ENCODE measurements at regions not wholly inside any gene's neighbourhood (a gene's known extent, or its start where the extent isn't known, plus 50 kb on each side); places are given as distances from the start of the nearest gene placed in this dataset.

GRCh38 chr7:10704653-10705052, 269.0 kb upstream of the PHF14 start:
- TF ChIP-seq EZH2phosphoT487 (IDR thresholded peaks at IDR 0.05) (no peak), CTCF (IDR thresholded peaks at IDR 0.05) (no peak), EZH2 (IDR thresholded peaks at IDR 0.05) (no peak)
- H3K36me3 ChIP-seq, result no peaks in the 10 kb centered on the region
- no peak overlapping the region for H3K27ac ChIP-seq
- H2AFZ ChIP-seq (replicated peaks), result no peak overlapping the region
- no peak overlapping the region for H3K9ac ChIP-seq
- DNase-seq (ENCODE audit: low spot score), result no peak
- no peaks in the 10 kb centered on the region for H3F3A ChIP-seq (ENCODE audit: low read depth)
- H4K20me1 ChIP-seq (ENCODE audit: low read depth), result no peaks in the 10 kb centered on the region
- Mint-ChIP-seq H3K27me3 (ENCODE audit: insufficient read depth, low read depth) (peaks cover 2% of the 10 kb centered on the region), H3K4me1 (no peaks in the 10 kb centered on the region), H3K9me3 (peaks cover 9% of the 10 kb centered on the region), H3K36me3 (no peaks in the 10 kb centered on the region), H3K4me3 (no peak overlapping the region), H3K27ac (no peak overlapping the region)
- no peak overlapping the region for H3K4me3 ChIP-seq
- H3K4me2 ChIP-seq, result no peak overlapping the region
- no peaks in the 10 kb centered on the region for H3K4me1 ChIP-seq
- H3K9me3 ChIP-seq (ENCODE audit: low read depth), result no peaks in the 10 kb centered on the region
- H3K79me2 ChIP-seq (ENCODE audit: low read depth), result no peaks in the 10 kb centered on the region
- no peaks in the 10 kb centered on the region for H3K27me3 ChIP-seq

- Histone ChIP-seq H2AFZ (replicated peaks) (no peak overlapping the region), H3K9me3 (ENCODE audit: low read depth) (no peaks in the 10 kb centered on the region), H3K4me2 (no peak overlapping the region), H3K4me3 (no peak overlapping the region), H3K36me3 (no peaks in the 10 kb centered on the region), H3K27ac (no peak overlapping the region), H4K20me1 (ENCODE audit: low read depth) (no peaks in the 10 kb centered on the region), H3K79me2 (ENCODE audit: low read depth) (no peaks in the 10 kb centered on the region), H3K9ac (no peak overlapping the region), H3K4me1 (no peaks in the 10 kb centered on the region), H3K27me3 (no peaks in the 10 kb centered on the region), H3F3A (ENCODE audit: low read depth) (no peaks in the 10 kb centered on the region)
- Mint-ChIP-seq H3K9me3 (no peaks in the 10 kb centered on the region), H3K36me3 (no peaks in the 10 kb centered on the region), H3K27ac (no peak overlapping the region), H3K4me1 (no peaks in the 10 kb centered on the region), H3K4me3 (no peak overlapping the region), H3K27me3 (ENCODE audit: insufficient read depth, low read depth) (peaks cover 2% of the 10 kb centered on the region)
- no peak for TF ChIP-seq CTCF (IDR thresholded peaks at IDR 0.05)
- TF ChIP-seq EZH2phosphoT487 (IDR thresholded peaks at IDR 0.05), result no peak
- no peak for TF ChIP-seq EZH2 (IDR thresholded peaks at IDR 0.05)
- no peak for DNase-seq (ENCODE audit: low spot score)
Observed at GRCh38 chr7:10706875-10707493, 266.7 kb upstream of the PHF14 start.

GRCh38 chr7:10707519-10707918, 266.2 kb upstream of the PHF14 start:
- no peaks in the 10 kb centered on the region for H3K27me3 ChIP-seq
- no peaks in the 10 kb centered on the region for H3K36me3 Mint-ChIP-seq
- H3K36me3 ChIP-seq, result no peaks in the 10 kb centered on the region
- H3K4me2 ChIP-seq, result no peak overlapping the region
- H3K9ac ChIP-seq, result no peak overlapping the region
- no peak overlapping the region for H3K27ac Mint-ChIP-seq
- no peaks in the 10 kb centered on the region for H3K79me2 ChIP-seq (ENCODE audit: low read depth)
- H3K4me3 ChIP-seq, result no peak overlapping the region
- no peak overlapping the region for H3K4me3 Mint-ChIP-seq
- H2AFZ ChIP-seq (replicated peaks), result no peak overlapping the region
- TF ChIP-seq EZH2 (IDR thresholded peaks at IDR 0.05) (no peak), EZH2phosphoT487 (IDR thresholded peaks at IDR 0.05) (no peak), CTCF (IDR thresholded peaks at IDR 0.05) (no peak)
- DNase-seq (ENCODE audit: low spot score), result no peak
- peaks cover 2% of the 10 kb centered on the region for H3K27me3 Mint-ChIP-seq (ENCODE audit: insufficient read depth, low read depth)
- no peaks in the 10 kb centered on the region for H3K9me3 Mint-ChIP-seq
- H3K9me3 ChIP-seq (ENCODE audit: low read depth), result no peaks in the 10 kb centered on the region
- no peaks in the 10 kb centered on the region for H3K4me1 Mint-ChIP-seq
- H4K20me1 ChIP-seq (ENCODE audit: low read depth), result no peaks in the 10 kb centered on the region
- H3F3A ChIP-seq (ENCODE audit: low read depth), result no peaks in the 10 kb centered on the region
- no peaks in the 10 kb centered on the region for H3K4me1 ChIP-seq
- no peak overlapping the region for H3K27ac ChIP-seq
